Breast epithelium (tissue), 4 donors: ENCODE measurements at regions not wholly inside any gene's neighbourhood (a gene's known extent, or its start where the extent isn't known, plus 50 kb on each side); places are given as distances from the start of the nearest gene placed in this dataset.

Experiments used
- DNase-seq, 2 donors: peaks; one replicate each; pipeline ENCODE4 v3.0.0-alpha.2; 2019; ENCODE audit warnings: low spot score in 2 of 2
- H3K27ac ChIP-seq, 2 donors: fragments of 200-600 bp; sonication (generic) in 1 of 2; one replicate each; pipeline ENCODE4 v1.5.1; 2016 to 2019; ENCODE audit warnings: mild to moderate bottlenecking in 1 of 2
- H3K27me3 ChIP-seq, 2 donors: fragments of 200-600 bp; sonication (generic) in 1 of 2; one replicate each; pipeline versions ENCODE4 v1.5.1 to v1.6.0; 2017 to 2019; ENCODE audit warnings: control low read depth in 1 of 2, mild to moderate bottlenecking in 1 of 2
- H3K36me3 ChIP-seq: fragments of 200-600 bp; one replicate; pipeline ENCODE4 v1.5.1; 2019
- H3K4me1 ChIP-seq, 2 donors: fragments of 200-600 bp; sonication (generic); one replicate each; pipeline ENCODE4 v1.5.1; 2016 to 2019; ENCODE audit warnings: control low read depth in 1 of 2
- H3K4me3 ChIP-seq, 3 donors: fragments of 200-600 bp; sonication (generic); 1 replicate in 2 of 3; 2 replicates in 1 of 3; pipeline ENCODE4 v1.5.1; 2016 to 2019; ENCODE audit warnings: mild to moderate bottlenecking in 3 of 3, moderate library complexity in 2 of 3
- H3K9me3 ChIP-seq, 2 donors: fragments of 200-600 bp; sonication (generic) in 1 of 2; one replicate each; pipeline ENCODE4 v1.5.1; 2016 to 2019; ENCODE audit warnings: control low read depth in 1 of 2
- POLR2A ChIP-seq: fragments of 450-650 bp; IDR thresholded peaks from one replicate; pipeline ENCODE4 v1.6.1; 2016; ENCODE audit warnings: antibody characterized with exemption, mild to moderate bottlenecking, moderate library complexity
- POLR2AphosphoS5 ChIP-seq, 3 donors: sonication (generic); formaldehyde crosslinking; IDR thresholded peaks; one replicate each; pipeline ENCODE4 v1.6.1; 2017; ENCODE audit warnings: antibody characterized with exemption in 3 of 3
- intact Hi-C: fragments of 100-400 bp; cut with DNase I; formaldehyde crosslinking; loops from one replicate; pipeline ENCODE4 v1.15.1; 2023; ENCODE audit warnings: low total_unique reads
- TF ChIP-seq, protein P1 (sequence below), 3 donors: fragments of 450-650 bp; IDR thresholded peaks; one replicate each; pipeline ENCODE4 v1.5.1; 2016 to 2017; ENCODE audit warnings: antibody characterized with exemption in 3 of 3, mild to moderate bottlenecking in 3 of 3, moderate library complexity in 3 of 3

DNA sequence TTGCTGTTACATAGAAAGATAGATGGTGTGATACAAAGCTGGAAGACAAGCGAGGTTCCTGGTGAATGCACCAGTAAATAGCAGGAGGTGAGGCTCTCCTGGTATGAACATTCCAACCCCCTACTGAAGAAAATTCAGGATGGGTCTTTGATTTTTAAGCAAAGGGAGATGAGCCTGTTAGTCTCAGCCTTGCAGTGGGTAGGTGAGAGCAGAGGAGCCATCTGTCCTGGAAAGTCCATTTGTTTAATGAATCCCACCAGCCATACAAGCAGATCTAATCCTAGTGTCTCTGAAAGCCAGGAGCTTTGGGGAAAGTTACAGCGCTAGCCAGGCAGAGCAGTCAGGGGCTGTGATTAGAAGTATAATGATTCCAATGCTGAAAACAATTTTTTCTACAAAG is 234.8 kb upstream of the FOXN3 start:
- Histone ChIP-seq H3K27ac (no peak overlapping the region), H3K9me3 (peaks cover 0 to 2% of the 10 kb centered on the region in 2 donors), H3K36me3 (no peaks in the 10 kb centered on the region), H3K4me3 (no peak overlapping the region), H3K4me1 (no peaks in the 10 kb centered on the region), H3K27me3 (no peaks in the 10 kb centered on the region)
- intact Hi-C loops = no loop called here
- no peak for DNase-seq
- TF ChIP-seq, protein P1, sequence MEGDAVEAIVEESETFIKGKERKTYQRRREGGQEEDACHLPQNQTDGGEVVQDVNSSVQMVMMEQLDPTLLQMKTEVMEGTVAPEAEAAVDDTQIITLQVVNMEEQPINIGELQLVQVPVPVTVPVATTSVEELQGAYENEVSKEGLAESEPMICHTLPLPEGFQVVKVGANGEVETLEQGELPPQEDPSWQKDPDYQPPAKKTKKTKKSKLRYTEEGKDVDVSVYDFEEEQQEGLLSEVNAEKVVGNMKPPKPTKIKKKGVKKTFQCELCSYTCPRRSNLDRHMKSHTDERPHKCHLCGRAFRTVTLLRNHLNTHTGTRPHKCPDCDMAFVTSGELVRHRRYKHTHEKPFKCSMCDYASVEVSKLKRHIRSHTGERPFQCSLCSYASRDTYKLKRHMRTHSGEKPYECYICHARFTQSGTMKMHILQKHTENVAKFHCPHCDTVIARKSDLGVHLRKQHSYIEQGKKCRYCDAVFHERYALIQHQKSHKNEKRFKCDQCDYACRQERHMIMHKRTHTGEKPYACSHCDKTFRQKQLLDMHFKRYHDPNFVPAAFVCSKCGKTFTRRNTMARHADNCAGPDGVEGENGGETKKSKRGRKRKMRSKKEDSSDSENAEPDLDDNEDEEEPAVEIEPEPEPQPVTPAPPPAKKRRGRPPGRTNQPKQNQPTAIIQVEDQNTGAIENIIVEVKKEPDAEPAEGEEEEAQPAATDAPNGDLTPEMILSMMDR (IDR thresholded peaks at IDR 0.05) = no peak
- TF ChIP-seq POLR2A (no peak), POLR2AphosphoS5 (IDR thresholded peaks at IDR 0.05) (no peak)

DNA sequence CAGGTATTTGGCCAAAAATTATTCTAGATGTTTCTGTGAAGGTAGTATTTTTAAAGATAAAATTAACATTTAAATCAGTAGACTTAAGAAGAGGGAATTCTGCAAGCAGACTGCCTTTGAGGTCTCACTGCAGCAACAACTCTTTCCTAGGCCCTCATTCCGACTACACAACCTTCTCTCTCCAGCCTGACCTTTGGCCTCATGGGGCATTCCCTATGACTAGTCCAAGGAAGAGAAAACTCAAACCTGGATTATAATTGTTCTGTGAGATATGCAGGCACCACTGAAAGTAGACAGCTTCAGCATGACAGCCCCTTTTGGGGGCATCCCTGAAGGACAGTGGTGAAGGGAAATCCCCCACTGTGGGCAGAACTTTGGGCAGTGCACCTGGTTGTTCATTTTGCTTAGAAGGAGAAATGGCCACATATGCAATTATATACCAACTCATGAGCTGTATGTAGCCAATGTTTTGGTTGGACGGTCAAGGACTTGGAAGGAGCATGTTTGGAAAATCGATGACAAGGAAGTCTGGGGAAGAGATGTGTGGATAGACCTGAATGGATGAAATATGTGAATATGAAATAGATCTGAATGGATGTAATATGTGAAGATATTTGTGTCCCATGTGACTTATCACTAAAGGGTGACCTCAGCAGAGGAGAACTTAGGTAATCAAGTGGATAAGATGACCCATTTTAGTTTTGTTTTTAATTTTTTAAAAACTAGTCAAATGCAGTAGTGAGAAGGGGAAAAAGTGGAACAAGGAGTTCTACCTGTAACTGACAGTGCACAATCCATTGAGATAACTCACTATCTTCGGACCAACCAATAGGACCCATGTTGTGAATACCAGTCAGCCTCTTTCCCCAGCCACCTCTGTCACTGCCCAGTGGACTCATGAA is 233.3 kb upstream of the FOXN3 start:
- DNase-seq = no peak
- intact Hi-C loops = no loop called here
- Histone ChIP-seq H3K4me3 (no peak overlapping the region), H3K27me3 (no peaks in the 10 kb centered on the region), H3K27ac (no peak overlapping the region), H3K9me3 (no peaks in the 10 kb centered on the region), H3K4me1 (no peaks in the 10 kb centered on the region), H3K36me3 (no peaks in the 10 kb centered on the region)
- TF ChIP-seq, protein P1 (IDR thresholded peaks at IDR 0.05) = no peak
- TF ChIP-seq POLR2AphosphoS5 (IDR thresholded peaks at IDR 0.05) (no peak), POLR2A (no peak)

DNA sequence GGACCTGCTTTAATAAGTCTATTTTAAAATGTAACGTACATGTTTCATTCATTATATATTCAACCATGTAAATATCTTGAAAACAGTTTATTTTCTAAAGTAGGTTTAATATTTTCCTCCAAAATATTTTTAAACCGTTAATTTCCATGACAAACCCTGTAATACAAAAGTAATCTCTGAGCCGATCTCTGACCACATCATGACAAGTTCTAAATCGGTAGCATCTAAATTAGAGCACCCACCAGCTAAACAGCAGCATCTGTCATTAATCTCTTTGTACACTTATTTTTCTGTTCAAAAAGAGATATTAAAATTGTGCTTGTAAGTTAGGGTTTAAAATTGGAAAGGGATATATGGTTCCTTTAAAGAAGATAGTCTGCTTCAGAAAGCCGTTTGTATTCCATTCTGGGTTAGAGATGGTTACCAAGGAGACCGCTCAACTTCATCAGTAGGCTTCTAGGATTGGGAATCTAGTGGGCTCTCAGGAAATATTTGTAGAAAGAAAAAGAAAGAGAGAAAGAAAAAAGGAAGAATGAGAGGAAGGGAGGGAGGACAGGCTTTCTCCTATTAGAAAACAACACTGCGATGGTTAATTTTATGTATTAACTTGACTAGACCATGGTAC is 232.5 kb upstream of the FOXN3 start:
- intact Hi-C loops = no loop called here
- Histone ChIP-seq H3K27ac (no peak overlapping the region), H3K4me3 (no peak overlapping the region), H3K27me3 (no peaks in the 10 kb centered on the region), H3K36me3 (no peaks in the 10 kb centered on the region), H3K4me1 (no peaks in the 10 kb centered on the region), H3K9me3 (no peaks in the 10 kb centered on the region)
- TF ChIP-seq POLR2A = no peak
- DNase-seq = no peak

DNA sequence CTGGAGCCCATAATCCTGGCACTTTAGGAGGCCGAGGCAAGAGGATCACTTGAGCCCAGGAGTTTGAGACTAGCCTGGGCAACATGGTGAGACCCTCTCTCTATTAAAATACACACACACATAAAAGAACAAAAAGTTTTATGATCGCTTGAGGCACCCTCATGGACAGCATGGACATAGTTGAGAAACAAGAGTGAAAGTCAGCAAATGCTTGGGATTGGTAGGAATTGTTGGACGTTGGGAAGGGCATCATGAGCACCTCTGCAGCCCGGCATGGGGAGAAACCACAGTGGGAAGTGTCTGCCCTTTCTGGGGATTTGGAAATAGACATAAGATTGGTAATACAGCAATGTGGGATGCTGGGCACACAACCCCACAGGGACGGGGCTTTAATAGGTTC is 231.9 kb upstream of the FOXN3 start:
- H3K36me3 ChIP-seq = no peaks in the 10 kb centered on the region
- intact Hi-C loops = no loop called here
- DNase-seq = no peak
- H3K27me3 ChIP-seq = no peaks in the 10 kb centered on the region
- no peaks in the 10 kb centered on the region for H3K9me3 ChIP-seq
- H3K4me1 ChIP-seq = no peaks in the 10 kb centered on the region
- H3K27ac ChIP-seq = no peak overlapping the region
- H3K4me3 ChIP-seq = no peak overlapping the region
- TF ChIP-seq POLR2A (no peak), POLR2AphosphoS5 (IDR thresholded peaks at IDR 0.05) (no peak)

DNA sequence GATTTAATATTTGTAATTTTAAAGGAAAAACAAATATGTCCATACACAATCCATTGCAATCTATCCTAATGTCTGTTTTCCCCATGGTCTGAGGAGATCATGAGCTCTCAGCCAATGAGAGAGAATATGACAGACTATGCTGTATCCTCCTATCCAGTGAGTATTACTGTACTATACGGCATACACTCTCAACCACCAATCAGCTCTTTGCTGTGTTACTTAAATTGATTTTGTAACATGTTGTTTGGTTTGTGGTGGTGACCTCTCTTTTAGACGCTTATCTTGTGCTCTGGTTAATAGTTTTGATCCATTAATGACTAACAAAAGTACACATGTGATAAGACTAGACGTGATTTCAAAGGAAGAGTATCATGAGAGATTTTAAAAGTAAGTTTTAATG is 231.5 kb upstream of the FOXN3 start:
- Histone ChIP-seq H3K4me3 (no peak overlapping the region), H3K27me3 (no peaks in the 10 kb centered on the region), H3K9me3 (no peaks in the 10 kb centered on the region), H3K36me3 (no peaks in the 10 kb centered on the region), H3K27ac (no peak overlapping the region), H3K4me1 (no peaks in the 10 kb centered on the region)
- intact Hi-C loops = no loop called here
- TF ChIP-seq POLR2AphosphoS5 (IDR thresholded peaks at IDR 0.05) (no peak), POLR2A (no peak)
- TF ChIP-seq, protein P1 (IDR thresholded peaks at IDR 0.05) = no peak
- no peak for DNase-seq

DNA sequence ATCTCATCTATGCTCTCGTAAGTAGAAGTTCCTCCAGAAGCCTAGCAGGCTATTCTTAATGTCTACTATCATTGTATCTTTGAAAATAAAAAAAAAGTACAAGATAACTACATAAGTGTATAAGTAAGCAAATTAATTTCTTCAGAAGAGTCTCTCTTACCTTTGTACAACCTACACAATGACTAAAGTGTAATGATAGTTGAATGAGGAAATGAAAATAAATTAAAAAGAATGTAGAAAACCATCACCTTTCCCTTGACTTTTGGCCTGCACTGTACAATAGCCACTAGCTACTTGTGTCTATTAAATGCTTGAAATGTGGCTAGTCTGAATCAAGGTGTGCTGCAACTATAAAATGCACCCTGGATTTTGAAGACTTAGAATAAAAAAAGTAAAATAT is 229.9 kb upstream of the FOXN3 start:
- H3K27ac ChIP-seq = no peak overlapping the region
- TF ChIP-seq POLR2A = no peak
- TF ChIP-seq POLR2AphosphoS5 (IDR thresholded peaks at IDR 0.05) = no peak
- TF ChIP-seq, protein P1 (IDR thresholded peaks at IDR 0.05) = no peak
- intact Hi-C loops = no loop called here
- no peaks in the 10 kb centered on the region for H3K4me1 ChIP-seq
- H3K4me3 ChIP-seq = no peak overlapping the region
- DNase-seq = no peak
- H3K9me3 ChIP-seq = no peaks in the 10 kb centered on the region
- H3K27me3 ChIP-seq = no peaks in the 10 kb centered on the region
- H3K36me3 ChIP-seq = no peaks in the 10 kb centered on the region
